Renal pelvis (tissue), 1 donor: ENCODE measurements at regions not wholly inside any gene's neighbourhood (a gene's known extent, or its start where the extent isn't known, plus 50 kb on each side); places are given as distances from the start of the nearest gene placed in this dataset.
"Not testable (repeated sequence)": the region's sequence is repeated elsewhere in the genome, so short reads cannot be mapped to it uniquely, and the experiment has no call there.

Source experiments
- DNase-seq: peaks from one replicate; pipeline ENCODE4 v3.0.0-alpha.2; 2013

GRCh38 chr5:152046361-152046760 lies 121.7 kb upstream of the GLRA1 start:
- DNase-seq = no peak

- DNase-seq = not testable (repeated sequence)
These were observed 114.2 kb upstream of the GLRA1 start for GRCh38 chr5:152038856-152039255.

DNA sequence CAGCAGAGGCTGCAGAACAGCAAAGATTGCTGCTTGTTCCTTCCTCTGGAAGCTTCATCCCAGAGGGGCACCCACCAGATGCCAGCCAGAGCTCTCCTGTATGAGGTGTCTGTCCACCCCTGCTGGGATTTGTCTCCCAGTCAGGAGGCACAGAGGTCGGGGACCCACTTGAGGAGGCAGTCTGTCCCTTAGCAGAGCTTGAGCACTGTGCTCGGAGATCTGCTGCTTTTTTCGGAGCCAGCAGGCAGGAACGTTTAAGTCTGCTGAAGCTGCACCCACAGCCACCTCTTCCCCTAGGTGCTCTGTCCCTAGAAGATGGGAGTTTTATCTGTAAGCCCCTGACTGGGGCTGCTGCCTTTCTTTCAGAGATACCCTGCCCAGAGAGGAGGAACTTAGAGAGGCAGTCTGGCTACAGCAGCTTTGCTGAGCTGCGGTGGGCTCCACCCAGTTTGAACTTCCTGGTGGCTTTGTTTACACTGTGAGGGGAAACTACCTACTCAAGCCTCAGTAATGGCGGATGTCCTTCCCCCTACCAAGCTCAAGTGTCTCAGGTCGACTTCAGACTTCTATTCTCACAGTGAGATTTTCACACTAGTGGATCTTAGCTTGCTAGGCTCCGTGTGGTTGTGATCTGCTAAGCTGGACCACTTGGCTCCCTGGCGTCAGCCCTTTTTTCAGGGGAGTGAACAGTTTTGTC lies 101.8 kb upstream of the GLRA1 start:
- not testable (repeated sequence) for DNase-seq

DNA sequence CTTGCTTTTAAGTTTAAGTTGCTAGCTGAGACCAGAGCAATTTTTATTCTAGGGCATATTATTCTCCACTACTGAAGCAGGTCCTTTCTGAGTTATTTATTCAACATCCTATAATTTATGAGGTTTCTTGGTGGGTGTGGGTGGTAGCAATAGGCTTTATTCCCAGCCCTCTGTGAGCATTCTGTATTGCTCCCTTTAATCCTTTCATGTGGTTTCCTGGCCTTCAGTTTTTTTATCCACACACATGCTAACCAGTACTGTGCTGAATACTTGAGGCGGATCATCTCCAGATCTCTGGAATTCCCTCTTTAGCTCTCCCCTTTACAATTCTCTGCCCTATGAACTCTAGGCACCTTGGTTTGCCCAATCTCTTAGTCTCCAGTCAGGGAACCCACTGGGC lies 91.8 kb upstream of the GLRA1 start:
- DNase-seq = no peak

GRCh38 chr5:152007653-152008335 lies 83.1 kb upstream of the GLRA1 start:
- DNase-seq = no peak

- no peak for DNase-seq
These were observed 79.4 kb upstream of the GLRA1 start for GRCh38 chr5:152004095-152004494.
